PC-9 (cell line): ENCODE measurements at regions not wholly inside any gene's neighbourhood (a gene's known extent, or its start where the extent isn't known, plus 50 kb on each side); places are given as distances from the start of the nearest gene placed in this dataset.

Experiments used
- EZH2 ChIP-seq: fragments of 200-600 bp; sonication (generic); IDR thresholded peaks from 2 replicates; pipeline ENCODE4 v1.8.0; 2017; ENCODE audit warnings: antibody characterized with exemption, low read depth
- TF ChIP-seq, protein P1 (sequence below): fragments of 200-600 bp; sonication (generic); conservative IDR thresholded peaks from 2 replicates; pipeline ENCODE4 v1.6.1; 2017; ENCODE audit warnings: mixed run types, antibody characterized with exemption, mild to moderate bottlenecking, moderate library complexity

DNA sequence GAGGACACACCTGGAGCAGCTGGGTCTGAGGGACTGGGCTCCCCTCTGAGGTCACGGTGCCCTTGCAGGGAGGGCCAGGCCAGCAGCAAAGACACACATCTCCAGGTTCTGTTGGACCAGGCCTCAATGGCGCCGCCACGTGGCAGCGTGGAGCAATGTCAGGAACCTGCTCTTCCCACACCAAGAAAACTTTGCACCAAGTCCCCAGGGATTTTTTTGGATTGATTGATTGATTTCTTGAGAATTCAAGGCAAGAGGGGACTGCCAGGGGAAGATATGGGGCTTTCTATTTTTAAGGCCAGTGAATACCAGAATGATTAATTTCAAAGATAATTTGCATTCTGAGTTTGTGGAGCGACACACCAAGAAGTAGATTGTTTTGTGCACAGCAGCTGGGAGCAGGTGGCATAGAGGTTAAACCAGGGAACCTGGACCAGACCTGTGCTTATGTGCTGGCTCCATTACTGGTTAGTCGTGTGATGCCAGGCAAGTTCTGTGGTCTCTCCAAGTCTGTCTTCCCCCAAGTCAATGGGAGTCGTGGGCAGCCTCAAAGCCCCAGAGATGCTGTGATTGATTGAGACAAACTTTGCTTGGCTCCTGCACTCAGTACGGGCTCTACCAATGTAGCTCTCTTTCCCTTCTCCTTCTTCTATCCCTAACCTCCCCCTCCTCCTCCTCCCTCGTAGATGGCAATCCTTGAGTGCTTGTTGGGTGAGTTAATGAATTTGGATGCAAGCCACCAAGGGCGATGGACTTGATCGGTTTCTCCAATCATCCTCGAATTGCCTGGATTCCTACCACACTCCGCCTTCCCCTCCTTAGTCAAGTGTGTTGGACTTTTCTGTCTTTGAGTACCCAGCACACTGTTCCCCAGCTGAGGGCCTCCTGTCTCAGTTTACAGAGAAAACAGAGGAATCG, 96.2 kb upstream of the TRPM1 start:
- TF ChIP-seq, protein P1, sequence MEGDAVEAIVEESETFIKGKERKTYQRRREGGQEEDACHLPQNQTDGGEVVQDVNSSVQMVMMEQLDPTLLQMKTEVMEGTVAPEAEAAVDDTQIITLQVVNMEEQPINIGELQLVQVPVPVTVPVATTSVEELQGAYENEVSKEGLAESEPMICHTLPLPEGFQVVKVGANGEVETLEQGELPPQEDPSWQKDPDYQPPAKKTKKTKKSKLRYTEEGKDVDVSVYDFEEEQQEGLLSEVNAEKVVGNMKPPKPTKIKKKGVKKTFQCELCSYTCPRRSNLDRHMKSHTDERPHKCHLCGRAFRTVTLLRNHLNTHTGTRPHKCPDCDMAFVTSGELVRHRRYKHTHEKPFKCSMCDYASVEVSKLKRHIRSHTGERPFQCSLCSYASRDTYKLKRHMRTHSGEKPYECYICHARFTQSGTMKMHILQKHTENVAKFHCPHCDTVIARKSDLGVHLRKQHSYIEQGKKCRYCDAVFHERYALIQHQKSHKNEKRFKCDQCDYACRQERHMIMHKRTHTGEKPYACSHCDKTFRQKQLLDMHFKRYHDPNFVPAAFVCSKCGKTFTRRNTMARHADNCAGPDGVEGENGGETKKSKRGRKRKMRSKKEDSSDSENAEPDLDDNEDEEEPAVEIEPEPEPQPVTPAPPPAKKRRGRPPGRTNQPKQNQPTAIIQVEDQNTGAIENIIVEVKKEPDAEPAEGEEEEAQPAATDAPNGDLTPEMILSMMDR = peak; percentile 51; the same call in 1 of the 2 replicates
- TF ChIP-seq EZH2 = no peak
